Hematopoietic multipotent progenitor cell treated with erythropoietin and hydrocortisone succinate and interleukin-3 and kit ligand, for 4 days (in vitro differentiated cells): ENCODE measurements at regions not wholly inside any gene's neighbourhood (a gene's known extent, or its start where the extent isn't known, plus 50 kb on each side); places are given as distances from the start of the nearest gene placed in this dataset.

Experiments used
- DNase-seq: peaks from one replicate; pipeline ENCODE4 v3.0.0-alpha.2; 2015

- DNase-seq, result no peak
Measured at GRCh38 chr7:136807598-136807997, 60.9 kb upstream of the CHRM2 start.

DNA sequence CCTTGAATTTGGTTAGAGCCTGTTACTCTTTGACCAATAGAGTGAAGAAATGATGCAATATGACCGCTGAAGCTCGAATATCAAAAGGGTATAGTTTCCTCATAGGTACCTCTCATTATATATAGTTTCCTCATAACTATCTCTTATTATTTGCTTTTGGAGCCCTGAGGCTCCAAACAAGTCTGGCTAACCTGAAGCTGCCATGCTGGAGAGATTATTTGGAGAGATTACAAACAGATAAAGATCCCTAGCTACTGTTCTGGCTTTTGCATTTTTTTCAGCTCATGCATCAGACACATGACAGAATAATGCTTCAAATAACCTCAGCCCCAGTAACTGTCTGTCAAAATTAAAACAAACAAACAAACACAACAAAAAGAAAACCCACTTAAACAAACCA lies 65.4 kb upstream of the CHRM2 start:
- DNase-seq, result no peak

DNA sequence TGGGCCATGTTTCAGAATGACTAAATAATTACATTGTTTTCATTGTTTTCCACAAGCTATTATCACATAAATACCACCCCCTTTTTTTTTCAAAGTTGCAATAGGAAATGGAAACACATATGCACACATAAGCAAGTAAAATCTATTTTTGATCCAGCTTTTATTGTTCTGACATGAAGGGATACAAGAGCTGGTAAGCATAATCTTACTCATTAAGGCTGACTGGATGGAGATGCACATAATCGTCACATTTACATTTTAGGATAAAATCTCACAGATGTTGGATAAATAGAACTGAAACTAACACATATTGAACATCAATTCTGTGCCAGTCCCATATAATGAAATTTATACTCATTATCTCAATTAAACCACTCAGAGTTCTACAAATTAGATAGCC lies 84.5 kb upstream of the CHRM2 start:
- DNase-seq, result no peak

DNA sequence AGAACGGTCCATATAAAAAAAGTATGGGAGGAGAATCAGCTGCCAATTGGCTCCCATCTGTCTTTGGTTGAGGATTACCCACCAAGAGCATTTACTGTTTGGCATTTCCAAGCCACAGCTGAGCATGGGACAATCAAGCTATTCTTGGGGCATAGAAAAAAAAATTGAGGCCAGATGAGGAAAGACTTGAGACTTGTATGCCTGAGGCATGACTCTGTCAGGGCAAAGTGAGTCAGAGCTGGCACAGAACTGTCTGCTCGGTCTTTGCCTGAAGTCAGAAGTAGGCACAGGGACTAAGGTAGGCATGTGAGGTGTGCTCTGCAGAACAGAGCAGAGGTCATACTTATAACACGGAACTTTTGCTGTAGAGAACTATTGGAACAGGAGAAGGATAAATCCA lies 126.5 kb upstream of the CHRM2 start:
- DNase-seq, result no peak

DNA sequence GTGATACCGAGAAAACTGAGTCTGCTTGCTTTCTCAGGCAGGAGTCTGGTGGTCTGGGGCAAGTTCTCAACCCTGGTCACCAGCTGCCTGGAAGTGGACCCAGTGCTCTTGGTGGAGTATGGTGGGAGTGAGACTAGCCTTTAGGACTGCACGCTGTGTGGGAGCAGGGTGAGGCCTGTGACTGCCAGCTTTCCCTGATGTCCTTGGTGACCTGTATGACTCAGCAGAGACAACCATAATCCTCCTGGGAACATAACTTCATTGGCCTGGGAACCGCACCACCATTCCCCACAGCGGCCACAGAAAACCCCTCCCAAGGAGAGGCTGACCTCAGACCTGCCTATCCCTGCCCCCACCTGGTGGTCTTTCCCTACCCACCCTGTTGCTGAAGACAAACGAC lies 139.5 kb upstream of the CHRM2 start:
- no peak for DNase-seq

- no peak for DNase-seq
Measured at GRCh38 chr7:136726460-136726859, 142.0 kb upstream of the CHRM2 start.

- DNase-seq, result no peak
Measured at GRCh38 chr7:136717910-136718557, 150.4 kb upstream of the CHRM2 start.

DNA sequence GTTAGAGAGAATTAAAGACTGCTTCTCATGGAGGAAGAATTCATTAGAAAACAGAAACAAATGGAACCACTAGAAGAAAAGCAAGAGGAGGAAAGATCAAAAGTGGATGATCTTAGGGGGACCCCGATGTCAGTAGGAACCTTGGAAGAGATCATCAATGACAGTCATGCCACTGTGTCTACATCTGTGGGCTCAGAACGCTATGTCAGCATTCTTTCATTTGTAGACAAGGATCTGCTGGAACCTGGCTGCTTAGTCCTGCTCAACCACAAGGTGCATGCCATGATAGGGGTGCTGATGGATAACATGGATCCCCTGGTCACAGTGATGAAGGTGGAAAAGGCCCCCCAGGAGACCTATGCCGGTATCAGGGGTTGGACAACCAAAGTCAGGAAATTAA lies 154.4 kb upstream of the CHRM2 start:
- no peak for DNase-seq

DNA sequence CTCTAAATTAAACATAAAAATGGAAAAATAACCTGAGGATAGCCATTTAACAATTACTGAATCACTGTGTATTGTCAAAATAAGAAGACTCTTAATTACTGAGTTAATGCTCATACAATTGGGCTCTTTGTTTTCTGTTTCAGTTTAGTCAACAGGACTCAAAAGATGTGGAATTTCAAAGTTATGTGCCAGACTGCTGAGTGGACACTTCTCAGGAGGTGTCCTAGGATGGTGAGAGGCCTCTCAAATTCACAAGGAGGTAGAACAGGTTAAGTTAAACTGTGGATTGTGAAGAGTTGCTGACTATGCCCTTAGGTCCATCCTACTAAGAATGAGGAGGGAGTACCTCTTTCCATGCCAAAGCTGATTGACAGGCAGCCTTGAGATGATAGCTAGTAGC lies 157.7 kb upstream of the CHRM2 start:
- no peak for DNase-seq

DNA sequence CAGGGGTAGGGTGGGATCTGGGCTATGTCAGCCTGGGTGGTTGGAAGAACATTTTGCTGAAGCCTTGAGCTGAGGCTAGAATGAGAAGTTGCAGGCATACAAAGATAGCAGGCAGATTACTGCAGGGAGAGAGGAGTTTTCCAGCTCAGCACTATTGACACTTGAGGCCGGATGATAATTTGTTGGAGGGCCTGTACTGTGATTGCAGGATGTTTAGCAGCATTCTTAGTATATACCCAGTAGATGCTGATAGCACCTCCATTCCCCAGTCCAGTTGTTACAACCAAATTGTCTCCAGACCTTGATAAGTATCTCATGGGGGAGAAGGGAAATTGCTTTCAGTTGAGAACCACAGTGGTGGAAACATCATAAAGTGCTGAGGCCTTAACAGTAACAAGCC lies 158.6 kb upstream of the CHRM2 start:
- no peak for DNase-seq

GRCh38 chr7:136702913-136703312 lies 165.5 kb upstream of the CHRM2 start:
- no peak for DNase-seq

- no peak for DNase-seq
Measured at GRCh38 chr7:136698977-136699376, 169.5 kb upstream of the CHRM2 start.

GRCh38 chr7:136698231-136698630 lies 170.2 kb upstream of the CHRM2 start:
- DNase-seq, result no peak

GRCh38 chr7:136697271-136697670 lies 171.2 kb upstream of the CHRM2 start:
- DNase-seq, result no peak

- no peak for DNase-seq
Measured at GRCh38 chr7:136693166-136694119, 175.0 kb upstream of the CHRM2 start.

DNA sequence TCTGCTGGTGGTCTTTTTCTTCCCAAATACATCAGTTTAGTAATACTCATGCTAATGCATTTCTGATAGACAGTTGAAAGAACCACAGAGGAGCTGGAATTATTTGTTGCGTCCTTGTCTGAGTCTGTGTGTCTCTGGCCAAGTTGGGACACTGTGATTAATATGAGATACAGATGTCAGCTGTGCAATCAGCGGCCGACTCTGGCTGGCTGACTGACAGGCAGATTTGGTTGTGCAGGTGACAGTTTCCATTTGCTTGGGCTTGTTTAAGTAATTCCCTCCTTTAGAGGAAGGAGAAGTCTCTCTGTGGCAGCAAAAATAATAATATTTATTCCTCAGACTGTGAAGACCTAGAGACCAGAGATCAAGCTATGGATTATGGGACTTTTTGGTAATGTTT lies 176.2 kb upstream of the CHRM2 start:
- DNase-seq, result no peak

- no peak for DNase-seq
Measured at GRCh38 chr7:136688601-136689000, 179.9 kb upstream of the CHRM2 start.

DNA sequence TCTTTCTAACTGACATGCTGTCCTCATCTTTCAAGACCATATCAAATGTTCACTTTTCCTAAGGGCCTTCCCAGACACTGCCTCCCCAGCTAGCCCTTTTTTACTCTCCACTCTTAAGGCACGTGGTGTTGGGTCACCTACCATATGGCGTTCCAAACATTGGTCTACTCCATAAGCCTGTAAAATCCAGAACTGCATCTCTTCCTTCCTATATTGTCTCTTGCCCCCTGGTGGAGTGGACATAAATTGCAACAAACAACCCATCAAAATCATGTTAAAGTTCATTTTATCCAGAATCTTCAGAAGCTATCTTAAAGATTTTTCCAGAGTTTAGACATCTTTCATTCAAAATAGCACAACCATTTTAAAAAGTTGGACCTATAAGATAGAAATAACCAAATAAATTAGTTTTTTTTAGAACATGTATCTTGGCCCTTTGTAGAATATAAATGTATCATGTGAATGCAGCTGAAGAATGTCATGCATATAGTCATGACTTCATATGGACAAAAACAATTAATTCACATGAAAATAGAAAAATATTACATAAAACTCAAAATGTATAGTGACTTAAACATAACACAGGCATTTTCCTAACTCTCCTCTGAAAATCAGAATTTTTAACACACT lies 180.6 kb upstream of the CHRM2 start:
- peak; percentile 57 for DNase-seq

DNA sequence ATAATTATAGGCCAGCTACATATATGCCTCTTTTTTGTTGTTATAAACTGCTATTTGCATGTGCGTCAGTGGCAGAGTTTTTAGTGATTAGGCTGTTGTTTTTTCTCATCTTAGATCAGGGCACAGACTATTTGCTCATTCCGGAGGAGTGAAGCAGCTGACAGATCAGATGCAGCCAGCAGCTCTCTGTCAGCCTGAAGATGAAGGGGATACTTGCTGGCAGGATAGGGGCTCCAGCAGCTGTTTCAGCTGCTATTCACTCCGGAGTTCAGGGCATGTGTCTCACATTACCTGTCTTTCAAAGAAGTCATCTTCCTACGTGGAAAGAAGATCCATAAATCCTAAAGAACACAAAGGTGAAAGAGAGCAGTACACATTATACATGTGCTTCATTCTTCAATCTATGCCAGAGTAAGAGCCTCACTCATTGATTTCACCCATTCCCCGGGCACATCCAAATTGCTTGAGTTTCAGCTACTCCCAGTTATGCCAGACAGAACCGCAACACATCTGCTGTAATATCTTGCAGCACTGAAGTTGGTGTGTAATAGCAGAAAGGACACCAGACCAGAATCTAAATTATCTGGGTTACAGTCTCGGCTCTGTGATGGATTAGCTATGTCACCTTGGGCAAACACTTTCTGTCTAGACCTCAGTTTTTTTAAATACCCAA lies 182.8 kb upstream of the CHRM2 start:
- DNase-seq, result no peak

DNA sequence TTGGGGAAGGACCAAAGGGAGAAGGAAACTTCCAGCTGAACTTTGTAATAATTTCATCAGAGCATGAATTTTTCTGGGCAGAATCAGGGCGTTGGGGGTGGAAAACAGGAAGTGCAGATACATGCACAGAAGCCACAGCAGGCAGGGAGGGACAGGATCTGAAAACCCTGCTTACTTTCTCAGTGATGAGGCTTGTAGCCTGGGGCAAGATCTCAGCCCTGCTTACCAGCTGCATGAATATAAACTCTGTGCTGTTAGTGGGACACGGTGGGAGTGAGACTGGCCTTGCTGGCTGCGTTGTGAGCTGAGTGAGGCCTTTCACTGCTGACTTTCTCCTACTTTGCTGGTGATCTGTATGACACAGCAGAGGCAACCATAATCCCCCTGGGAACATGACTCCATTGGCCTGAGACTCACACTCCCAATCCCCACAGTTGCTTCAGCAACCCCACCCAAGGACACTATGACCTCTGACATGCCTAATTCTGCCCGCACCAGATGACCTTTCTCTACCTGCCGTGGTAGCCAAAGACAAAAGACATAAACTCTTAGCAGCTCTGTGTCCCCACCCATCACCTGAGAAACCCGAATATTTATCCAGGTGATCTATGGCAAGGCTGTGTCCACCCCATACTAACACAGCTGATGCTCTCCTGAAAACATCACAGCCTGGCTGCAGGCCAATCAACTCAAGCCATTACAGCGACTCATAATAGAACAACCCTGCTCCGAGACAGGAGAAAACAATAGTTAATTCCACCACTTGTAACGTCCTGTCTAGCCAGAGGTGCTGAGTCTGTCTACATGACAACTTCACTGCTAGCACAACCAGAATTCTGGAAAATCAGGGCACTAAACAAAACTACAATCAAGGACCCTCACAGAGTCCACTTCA lies 190.7 kb upstream of the CHRM2 start:
- peak; percentile 58 for DNase-seq

DNA sequence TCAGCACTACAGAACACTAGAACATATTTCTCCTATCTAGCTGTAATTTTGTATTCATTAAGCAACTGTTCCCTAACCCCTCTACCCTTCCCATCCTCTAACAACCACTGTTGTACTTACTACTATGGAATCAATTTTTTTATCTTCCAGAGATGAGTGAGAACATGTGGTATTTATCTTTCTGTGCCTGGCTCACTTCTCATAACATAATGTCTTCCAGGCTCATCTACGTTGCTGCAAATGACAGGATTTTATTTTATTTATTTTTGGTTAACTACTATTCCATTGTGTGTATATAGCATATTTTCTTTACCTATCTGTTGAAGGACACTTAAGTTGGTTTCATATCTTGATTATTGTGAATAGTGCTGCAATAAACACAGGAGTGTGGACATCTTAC lies 200.9 kb upstream of the CHRM2 start:
- DNase-seq, result no peak

GRCh38 chr7:136665878-136666509 lies 202.5 kb upstream of the CHRM2 start:
- peak; percentile 21 for DNase-seq
